ENCODE measurements at regions not wholly inside any gene's neighbourhood (a gene's known extent, or its start where the extent isn't known, plus 50 kb on each side); places are given as distances from the start of the nearest gene placed in this dataset.
"Not testable (repeated sequence)": the region's sequence is repeated elsewhere in the genome, so short reads cannot be mapped to it uniquely, and the experiment has no call there.

DNA sequence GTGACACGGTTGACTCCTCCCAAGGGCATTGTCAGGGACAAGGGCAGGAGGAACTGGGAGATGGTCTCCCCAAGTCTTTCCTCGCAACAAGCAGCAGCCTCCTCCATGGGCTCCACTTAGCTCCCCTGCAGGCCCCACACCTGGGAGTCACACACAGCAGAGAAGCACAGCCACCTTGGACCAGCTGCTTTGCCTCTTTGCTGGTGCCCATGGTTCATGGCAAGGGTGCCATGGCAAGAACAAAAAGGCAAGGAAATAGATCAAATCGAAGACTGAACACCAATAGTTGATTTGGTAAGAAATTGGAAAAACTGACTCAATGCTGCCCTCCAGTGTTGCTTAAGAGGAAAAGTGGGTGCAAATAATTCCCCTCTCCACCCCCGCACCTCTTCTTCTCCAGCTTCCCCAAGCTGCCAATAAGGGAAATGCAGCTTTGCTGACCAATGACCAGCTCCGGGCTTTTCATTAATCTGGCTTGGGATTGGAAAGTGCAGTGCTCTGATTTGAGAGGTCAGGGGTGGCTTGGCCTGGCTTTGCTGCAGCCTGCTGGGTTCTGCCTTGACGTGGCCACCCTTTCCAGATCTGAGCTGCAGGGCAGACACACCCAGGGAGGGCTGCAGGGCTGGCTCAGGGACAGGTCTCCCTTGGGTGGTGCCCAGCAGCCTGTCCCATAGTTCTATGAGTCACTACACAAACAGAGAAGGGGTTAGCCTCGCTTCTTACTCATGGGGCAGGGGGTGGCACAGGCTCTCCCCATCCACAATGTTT lies 162.0 kb downstream of the KLF13 start:
- peak; percentile 10 for DNase-seq

DNA sequence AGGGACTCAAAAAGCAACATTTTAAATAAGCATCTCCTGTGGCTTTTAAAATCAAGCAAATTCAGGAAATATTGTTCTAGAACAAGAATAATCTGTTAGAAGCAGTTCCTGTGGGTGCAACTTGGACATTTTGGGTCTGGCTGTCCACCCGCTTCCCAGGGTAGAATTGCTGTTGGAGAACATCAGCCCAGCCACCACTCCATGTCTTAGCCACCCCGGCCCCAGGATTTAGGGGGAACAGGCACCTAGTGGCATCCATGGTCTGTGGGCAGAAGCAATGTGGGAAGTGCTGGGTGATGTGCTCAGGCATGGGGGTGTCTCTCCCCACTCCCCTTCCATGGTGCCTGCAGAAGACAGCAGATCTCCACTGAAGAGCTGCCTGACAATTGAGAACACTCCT lies 162.6 kb downstream of the KLF13 start:
- no peak for DNase-seq

DNA sequence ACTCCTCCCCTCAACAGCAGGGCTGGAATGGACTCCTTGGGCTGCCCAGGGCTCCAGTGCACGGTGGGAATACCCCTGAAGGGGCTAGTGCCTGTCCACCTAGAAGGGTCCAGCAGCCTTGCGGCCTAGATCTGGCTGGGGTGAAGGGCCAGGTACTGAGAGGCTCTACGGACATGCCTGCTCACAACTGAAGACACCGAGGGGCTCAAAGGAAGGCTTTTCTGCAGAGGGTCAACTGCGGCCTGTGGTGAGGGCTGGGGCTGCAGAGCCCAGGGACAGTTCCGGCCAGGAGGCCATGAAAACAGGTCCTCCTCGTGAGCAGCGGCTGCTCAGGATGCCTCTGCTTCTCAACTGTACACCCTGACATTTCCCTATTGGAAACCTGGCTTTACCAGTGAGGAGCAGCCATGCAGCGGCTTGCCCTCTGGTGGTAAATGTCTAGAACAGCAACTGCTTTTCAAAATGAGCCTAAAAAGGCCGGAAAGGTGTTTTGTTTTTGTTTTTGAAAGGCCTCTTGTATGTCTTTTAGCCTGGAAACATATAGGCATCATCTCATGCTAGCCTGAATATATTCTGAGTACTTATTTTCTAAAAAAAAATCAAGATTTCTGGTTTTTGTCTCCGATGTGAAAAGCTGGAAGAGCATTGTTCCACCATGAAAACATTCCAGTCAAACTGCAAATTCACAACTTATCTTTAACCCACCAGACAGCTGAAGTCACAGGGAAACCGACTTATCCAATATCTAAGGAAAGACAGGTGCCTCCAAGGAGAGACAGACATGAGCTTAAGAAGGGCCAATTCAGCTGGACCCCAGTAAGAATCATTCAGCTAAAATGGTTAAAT lies 163.4 kb downstream of the KLF13 start:
- no peak for DNase-seq

DNA sequence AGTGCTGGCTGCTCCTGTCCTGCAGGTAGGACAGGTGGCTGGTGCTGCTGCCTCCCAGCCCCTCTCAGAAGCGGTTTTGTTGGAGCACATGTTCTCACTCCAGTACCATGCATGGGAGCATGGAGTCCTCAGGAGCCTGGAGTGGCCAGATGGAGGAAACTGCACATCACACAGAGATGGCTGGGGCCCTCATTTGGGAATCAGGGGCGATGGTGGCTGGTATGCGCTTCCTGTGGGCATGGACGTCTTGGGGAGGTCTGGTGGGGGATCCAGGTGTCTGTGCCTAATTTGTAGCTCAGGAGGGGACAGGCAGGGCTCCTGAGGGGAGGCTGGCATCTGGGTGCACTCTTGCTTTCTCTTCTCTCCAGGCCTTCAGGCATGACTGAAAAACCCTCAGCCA lies 168.2 kb downstream of the KLF13 start:
- no peak for DNase-seq

DNA sequence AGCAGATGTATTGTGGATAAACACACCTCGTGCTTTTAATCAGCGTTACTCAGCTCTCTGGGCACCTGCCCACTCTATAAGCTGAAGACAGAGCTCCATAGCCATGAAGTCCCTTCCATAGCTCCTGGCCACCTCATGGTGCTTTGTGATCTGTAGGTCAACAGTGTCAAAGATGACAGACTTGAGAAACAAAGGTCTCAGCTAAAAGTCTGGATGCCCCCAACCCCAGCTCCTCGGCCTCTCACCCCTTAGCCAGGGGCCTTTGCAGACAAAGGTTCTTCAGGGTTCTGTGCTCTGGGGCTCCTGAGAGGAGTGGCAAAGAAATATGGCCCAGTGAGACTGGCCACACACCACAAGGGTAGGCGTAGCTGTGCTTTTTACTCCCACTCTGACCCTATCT lies 168.6 kb downstream of the KLF13 start:
- no peak for DNase-seq

DNA sequence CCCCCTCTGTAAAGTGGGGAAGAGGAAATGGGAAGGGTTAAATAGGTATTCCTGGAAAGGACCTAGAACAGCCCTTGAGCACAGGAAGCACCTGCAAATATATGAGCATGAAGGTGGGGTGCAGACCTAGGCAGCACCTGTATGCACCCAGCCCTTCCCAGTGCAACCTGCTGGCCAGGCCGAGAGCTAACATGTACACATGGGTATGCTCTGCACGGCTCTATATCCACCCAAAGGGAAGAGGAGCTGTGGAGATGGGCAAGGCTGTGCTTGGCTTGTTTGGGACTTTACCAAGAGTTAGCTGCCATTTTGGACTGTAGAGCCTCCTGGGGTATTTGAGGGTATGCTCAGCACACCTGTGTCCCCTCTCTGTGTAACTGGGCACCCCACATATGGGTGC lies 171.2 kb downstream of the KLF13 start:
- no peak for DNase-seq

DNA sequence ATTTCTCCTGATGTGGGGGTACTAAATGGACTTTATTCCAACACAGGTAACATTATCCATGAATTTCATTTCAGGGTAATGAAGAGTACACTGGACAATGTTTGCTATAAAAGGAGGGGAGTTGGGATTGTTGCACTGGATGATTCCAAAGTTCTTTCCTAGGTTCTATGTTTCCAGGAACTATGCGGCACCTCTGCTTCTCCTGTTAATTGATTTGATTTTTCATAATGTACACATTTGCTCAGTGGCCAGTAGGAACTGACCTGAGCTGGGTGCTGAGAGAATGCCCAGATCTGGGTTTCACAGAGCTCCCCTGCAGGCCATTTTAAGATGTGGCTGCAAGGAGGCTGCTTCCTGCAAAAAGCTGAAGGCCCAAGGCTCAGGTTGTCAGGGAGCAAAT lies 171.7 kb downstream of the KLF13 start:
- no peak for DNase-seq

DNA sequence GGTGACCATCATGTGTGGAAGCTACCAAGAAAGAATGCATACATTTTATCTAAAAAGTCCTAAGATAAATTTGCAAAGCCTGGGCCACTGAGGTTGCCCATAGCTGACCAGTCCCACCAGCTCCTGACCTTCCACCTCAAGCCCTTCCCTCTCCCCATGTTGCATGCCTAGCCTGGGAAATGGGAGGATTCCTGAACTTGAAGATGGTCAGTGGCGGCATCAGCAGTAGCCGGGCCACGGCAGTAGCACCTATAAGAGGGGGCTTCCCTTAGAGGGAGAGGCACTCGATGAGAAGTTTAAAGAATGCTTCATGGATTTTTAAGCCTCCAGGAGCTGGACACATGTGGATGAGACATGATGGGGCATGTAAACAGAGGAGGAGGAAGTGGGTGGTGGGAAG lies 172.1 kb downstream of the KLF13 start:
- no peak for DNase-seq

DNA sequence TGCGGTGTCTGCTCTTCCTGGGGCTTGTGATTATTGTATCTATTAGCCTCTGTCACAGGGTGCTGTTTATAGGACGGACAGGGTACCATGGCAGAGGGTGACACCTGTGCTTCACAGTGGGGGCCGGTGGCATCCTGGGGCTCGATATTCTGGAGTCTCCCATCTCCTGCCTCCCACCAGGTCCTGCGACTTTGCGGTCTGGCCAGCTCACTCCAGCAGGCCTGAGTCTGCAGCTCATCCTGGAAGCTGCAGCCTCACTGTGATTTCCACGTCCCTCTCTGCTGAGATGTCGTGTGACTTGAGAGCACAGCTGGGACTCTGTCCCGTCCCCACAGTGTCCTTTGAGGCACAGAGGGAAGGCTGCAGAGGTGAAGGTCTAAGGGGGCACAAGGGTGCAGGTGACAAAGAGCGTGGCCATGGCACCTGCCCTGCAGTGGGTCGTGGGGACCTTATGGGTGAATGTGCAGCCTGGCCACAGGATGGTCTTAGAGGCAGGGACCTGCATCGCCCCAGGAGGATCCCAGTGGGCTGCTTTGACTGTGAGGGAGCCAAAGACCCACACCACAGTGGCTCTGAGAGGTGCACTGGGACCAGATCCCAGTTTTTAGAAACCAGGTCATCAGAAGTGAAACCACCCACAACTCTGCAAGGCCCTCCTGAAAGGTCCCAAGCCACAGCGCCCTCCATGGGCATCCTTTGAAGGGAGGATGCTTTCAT lies 172.8 kb downstream of the KLF13 start:
- DNase-seq, result no peak

DNA sequence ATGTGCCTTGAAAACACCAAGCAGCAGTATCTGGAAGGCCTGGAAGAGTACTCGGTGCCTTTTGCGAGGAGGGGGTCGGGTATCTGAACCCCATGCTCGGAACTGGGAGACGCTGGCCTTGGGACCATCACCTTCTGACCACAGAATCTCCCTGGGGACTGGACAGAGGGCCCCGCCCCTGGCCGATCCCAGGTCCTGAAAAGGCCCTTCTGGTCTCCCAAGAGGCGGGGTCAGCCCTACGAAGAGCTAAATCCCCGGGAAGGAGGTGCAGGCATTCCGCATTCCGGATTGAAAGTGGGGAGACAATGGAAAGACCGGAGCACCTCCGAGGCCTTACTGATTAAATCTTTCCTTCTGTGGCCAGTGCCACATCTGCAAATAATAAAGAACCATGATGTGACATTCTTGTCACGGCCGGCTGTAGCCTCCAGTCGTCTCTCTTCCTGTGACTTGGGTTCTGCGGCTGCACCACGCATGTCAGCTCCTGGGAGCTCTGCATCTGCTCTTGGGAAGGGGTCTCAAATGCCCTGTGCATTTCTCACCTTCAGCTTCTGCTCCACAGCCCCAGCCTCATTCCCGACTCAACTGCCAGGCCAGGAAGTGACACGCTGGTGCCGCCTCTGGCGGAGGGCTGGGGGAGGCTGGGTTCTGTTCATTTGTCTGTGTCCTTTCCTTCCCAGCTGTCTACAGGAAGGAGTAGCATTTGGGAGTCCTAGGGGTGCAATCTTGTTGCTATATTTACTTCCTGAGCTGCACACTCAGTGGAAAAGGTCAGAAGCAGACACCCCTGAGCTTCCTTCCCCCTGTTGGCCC lies 173.5 kb downstream of the KLF13 start:
- DNase-seq, result no peak

DNA sequence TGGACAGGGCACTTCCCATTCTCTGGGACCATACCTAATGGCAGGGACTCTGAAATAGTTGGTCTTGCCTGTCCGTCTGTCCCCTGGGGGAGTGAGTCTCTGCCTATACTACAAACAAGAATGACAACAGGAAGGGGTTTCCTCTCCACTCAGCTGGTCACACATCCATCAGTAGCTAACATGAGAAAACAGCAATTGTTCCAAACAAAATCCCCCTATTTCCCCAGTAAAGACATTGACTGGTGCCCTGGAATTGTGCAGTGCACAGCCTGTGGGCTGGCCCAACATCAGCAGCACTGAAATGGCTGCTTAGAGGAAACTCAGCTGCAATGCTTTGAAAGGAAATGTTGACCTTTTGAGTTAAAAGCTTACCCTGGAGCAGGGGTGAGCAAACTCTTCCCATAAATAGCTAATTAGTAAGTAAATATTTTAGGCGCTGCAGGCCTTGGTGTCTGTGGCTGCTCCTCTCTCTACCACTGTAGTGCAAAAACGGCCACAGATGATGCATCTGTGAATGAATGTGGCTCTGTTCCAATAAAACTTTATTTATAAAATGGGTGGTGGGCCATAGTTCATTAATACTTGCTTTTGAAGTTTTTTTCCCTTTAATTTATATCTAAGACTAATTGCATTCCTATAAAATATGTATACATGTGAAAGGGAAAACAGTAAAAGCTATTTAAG lies 174.3 kb downstream of the KLF13 start:
- no peak for DNase-seq

DNA sequence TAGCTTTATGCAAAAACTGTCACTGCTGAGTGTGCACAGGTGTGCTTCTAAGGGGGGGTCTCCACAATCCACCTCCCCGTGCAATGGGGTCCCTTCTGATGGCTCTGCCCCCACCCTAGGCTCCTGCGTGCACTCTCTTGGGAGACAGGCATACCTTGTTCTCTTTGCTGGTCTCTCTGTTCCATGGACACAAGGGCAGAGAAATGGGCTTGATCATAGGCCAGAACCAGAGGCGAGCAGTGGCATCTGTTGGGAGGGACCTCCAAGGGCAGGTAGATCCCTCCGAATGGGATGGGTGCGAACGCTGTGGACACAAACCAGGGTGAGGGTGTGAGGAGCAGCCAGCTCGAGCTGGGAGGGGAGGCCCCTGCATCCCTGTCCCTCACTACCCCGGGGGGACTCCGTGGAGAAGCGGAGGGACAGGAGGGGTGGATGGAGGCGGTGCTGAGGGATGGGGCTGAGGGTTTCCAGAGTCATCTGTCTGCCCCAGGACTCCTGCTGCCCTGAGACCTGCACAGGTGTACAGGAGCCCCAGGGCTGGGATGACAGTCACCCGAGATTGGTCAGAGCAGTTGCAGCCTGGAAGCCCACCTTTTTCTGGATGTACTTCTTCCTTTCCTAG lies 175.0 kb downstream of the KLF13 start:
- no peak for DNase-seq

DNA sequence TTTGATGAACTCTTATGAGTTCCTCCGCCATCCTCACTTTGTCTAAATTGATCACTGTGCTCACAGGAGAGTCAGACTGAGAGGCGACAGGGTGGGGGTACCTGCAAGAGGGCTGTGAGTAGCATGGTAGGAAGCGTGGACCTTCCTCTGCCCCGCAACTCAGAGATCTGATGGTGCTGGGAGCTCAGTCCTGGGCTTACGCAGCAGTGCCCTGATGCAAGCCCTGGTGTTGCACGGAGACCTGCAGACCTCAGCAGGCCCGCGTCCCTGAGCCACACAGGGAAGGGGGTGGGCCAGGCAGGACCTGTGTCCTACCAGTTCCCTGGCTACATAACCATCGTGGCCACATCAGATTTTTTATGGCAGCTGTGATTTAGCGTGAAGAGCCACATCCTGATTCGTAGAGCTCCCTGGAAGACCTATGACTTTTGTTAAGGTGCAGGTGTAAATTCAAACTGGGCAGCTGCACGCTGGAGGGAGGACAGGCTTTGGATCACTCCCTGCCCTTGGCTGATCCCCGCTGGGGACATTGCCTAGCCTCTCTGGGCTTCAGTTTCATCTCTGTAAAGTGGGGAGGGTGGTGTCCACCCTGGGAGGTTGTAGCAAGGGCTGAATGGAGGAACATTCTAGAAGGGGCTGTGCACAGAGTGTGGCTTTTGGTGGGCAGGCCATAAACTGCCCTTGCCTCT lies 176.1 kb downstream of the KLF13 start:
- DNase-seq, result no peak

DNA sequence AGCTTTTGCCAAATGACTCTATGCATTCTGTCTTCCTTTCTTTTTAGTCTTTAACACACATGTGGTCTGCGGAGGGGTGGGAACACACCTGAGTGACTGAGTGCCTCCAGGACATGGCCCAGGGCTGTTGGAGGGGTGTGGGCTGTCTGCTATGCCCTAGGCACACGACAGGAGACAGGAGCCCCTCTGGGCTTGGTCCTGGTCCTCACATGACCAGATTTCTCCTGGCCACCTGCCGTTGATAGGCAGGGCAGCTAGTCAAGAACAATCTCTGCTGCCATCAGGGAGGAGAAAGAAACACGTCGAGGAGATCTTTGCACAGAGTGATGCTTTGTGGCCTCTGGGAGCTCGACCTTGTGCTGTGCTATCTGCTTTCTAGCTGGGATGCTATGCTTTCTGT lies 176.6 kb downstream of the KLF13 start:
- no peak for DNase-seq

DNA sequence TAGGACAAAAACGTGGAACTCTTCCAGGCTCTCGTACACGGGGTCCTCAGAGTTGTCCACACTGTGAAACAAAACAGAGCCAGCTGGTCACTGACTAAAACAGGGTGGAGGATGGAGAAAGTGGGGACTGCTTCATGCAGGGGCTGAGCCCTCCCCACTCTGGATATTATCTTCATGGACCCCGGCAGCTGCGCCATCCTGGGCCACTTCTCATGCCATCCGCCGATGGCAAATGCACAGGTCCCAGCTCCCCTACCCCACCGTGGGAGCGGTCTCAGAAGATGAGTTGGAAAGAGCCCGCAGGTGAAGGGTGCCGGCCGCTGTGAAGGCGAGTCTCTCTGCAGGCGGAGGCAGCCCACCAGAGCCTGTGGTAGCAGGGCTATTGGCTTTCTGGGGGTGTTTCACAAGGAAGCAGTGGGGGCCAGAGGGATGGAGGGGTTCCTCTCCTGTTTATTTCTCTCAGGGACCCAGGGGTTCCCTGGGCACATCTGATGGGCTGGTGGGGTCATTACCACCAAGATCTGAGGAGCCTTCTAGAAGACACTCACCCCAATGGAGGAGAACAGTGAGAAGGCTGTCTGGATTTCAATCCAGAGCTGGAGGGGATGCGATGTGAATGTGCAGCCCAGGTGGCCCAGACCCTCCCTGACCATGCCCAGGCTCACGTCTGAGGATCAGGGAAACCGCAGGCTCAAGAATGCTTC lies 177.3 kb downstream of the KLF13 start:
- DNase-seq, result no peak

DNA sequence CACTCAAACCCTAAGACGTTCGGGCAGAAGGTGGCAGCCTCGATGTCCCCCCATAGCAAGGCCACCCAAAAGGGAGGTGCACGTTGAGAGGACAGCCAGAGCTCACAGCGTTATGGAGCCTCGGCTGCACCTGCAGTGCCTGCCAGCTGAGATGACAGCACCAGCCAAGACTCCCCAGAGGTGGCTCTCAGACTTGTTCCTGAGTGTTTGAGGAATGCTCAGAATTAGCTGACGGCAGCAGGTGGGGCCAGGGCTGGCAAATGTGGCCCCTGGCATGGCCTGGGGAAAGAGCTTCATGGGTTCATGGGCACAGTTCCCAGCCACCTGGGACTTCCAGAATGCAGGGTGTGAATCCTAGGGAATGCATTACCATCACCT lies 177.8 kb downstream of the KLF13 start:
- DNase-seq, result no peak

DNA sequence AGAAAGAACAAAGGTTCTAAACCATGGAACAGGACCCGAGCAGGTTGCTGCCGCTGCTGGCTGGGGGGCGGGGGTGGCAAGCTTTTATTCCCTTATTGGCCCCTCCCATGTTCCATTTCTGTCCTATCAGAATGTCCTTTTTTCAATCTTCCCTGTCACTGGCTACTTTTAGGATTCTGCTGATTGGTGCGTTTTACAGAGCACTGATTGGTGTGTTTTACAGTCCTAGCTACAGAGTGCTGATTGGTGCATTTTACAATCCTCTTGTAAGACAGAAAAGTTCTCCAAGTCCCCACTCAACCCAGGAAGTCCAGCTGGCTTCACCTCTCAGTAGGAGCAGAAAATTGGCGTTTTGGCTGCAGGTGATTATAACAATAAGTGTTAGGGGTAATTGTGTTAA lies 180.9 kb downstream of the KLF13 start:
- DNase-seq, result not testable (repeated sequence)

DNA sequence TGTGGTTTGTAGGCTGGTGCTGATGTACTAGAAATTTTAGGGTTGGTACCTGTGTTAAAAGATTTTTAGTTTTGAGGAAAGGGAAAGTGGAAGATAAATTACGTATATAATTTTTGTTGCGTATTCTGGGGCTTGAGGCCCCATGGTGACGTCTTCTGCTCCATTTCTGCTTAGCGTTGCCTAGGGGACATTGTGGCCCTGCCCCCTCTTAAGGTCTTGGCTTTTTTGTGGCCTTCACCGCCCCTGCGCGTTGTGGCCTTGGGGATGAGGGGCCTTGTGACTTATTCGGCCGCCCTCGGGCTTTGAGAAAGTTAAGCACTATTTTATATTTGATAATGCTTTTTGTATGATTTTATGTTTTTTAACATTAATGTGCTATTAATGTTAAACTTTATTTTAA lies 182.0 kb downstream of the KLF13 start:
- DNase-seq, result no peak

DNA sequence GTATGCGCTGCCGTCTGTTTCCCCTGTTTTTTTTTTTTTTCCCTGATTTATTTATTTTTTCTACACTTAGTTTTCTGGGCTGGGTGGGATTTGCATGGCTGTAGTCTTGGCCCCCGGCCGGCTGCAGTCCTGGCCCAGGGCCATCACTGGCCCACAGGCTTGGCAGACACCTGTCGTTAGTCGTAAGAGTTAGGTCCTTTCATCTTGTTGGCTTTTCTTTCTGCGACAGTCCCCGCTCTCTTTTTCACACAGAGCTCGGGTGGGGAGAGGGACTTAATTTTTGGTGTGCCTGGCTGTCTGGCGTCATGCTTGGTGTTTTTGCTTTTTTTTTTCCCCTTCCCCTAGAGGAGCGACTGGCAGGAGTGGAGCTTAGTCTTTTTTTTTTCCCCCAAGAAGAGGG lies 183.4 kb downstream of the KLF13 start:
- DNase-seq, result no peak

DNA sequence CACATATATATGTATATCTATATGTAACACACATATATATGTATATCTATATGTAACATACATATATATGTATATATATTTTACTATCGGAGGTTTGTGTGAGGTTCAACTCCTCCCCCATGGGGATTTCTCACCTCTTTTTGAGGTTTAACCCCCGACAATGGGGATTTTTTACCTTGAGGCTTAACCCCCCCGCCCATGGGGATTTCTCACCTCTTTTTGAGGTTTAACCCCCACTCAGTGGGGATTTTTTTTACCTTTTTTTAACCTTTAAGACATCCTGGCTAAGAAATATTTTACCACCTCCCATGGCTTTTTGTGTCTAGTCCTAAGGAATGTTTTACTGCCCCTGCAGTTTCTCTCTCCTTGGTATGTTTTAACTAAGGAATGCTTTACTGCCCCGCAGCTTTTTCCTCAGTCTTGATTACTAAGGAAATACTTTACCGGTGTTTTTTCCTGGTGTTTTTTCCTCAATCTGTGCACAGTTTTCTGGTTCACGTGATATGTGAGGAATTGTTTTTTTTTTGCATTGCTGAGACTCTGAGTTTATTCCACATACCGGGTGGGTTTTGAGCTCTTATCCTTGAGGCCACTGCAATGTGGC lies 185.2 kb downstream of the KLF13 start:
- DNase-seq, result no peak
